ENCODE measurements at regions not wholly inside any gene's neighbourhood (a gene's known extent, or its start where the extent isn't known, plus 50 kb on each side); places are given as distances from the start of the nearest gene placed in this dataset.

DNA sequence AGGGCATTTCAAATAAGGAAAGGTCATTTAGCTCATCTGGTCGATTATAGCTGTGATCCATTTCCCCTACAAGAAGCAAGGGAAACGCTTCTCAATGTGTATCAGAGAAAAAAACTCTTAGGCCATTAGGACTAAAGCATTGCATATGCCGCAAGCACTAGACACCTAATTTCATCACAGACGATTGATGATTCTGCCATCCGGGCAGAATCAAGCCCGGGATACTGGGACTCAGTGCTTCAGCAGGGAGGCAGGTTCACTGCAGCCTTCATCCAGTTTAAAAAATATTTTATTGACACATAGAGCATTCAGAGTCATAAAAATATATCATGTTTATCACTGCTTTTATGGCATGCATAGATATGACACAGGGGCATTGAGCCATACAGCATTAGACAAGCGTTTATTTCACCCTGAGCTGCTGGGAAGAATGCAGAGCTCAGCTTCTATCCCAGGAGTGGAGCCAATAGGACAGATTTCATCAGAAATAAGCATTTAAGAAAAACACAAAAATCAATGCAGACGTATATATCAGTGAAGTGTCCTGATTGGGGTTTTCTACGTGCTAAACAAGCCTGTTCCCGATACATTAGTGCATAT is 806.9 kb downstream of the GALC start:
- TF ChIP-seq, protein P1, sequence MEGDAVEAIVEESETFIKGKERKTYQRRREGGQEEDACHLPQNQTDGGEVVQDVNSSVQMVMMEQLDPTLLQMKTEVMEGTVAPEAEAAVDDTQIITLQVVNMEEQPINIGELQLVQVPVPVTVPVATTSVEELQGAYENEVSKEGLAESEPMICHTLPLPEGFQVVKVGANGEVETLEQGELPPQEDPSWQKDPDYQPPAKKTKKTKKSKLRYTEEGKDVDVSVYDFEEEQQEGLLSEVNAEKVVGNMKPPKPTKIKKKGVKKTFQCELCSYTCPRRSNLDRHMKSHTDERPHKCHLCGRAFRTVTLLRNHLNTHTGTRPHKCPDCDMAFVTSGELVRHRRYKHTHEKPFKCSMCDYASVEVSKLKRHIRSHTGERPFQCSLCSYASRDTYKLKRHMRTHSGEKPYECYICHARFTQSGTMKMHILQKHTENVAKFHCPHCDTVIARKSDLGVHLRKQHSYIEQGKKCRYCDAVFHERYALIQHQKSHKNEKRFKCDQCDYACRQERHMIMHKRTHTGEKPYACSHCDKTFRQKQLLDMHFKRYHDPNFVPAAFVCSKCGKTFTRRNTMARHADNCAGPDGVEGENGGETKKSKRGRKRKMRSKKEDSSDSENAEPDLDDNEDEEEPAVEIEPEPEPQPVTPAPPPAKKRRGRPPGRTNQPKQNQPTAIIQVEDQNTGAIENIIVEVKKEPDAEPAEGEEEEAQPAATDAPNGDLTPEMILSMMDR (conservative IDR thresholded peaks at IDR 0.05), result no peak
- TF ChIP-seq ZFX (IDR thresholded peaks at IDR 0.05), result no peak
- H3K27ac ChIP-seq, result no peak overlapping the region

DNA sequence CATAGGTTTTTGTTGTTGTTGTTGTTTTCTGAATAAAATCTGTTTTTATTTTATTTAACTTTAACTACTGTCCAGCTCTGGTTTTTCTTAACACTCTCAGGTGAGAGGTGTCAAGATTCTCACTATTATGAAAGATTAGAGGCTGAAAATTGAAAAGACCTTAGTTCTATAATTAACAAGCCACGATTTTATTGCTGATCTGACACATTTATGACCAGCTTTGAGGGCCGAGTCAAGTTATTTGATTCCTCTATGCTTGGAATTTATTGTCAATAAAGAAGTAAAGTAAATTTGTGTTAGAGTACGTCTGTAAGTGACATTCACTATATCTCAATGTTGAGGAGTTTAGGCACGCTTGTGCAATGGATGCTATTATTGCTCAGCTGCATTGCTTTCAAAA is 808.8 kb downstream of the GALC start:
- TF ChIP-seq, protein P1 (conservative IDR thresholded peaks at IDR 0.05), result no peak
- TF ChIP-seq ZFX (IDR thresholded peaks at IDR 0.05), result no peak
- no peak overlapping the region for H3K27ac ChIP-seq

DNA sequence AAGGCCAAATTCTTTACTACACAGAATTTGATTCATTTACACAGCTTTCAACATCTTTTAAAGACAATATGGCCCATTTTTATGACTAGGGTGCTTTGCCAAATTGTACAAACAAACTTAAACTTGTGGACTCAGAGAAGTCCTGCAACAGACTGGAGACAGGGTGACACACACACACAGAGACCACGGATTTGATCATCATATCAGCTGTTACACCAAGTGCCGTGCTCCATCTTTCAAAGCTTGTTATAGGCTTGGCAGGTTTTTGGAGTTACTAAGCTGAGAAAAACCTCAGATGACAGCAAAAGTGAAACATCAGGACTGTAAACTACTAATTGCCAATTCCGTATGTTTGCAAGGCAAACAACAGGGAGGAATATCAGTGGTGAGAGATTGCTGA is 811.7 kb downstream of the GALC start:
- no peak overlapping the region for H3K27ac ChIP-seq
- TF ChIP-seq ZFX (IDR thresholded peaks at IDR 0.05), result no peak
- TF ChIP-seq, protein P1 (conservative IDR thresholded peaks at IDR 0.05), result no peak

DNA sequence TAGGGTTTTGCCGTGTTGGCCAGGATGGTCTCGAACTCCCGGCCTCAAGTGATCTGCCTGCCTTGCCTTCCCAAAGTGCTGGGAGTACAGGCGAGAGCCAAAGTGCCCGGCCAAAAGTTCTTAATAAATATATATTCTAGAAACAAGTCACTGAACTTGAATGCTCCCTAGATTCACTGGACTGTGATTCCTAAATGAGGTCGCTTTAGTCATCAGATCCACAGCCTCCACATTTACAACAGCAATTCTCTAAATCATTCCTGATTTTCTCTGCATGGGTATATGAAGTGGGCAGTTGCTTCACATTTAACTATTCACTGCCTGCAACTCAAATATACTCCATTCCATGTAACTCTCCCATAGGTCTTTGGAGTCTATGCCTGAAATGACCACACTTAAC is 813.0 kb downstream of the GALC start:
- no peak overlapping the region for H3K27ac ChIP-seq

DNA sequence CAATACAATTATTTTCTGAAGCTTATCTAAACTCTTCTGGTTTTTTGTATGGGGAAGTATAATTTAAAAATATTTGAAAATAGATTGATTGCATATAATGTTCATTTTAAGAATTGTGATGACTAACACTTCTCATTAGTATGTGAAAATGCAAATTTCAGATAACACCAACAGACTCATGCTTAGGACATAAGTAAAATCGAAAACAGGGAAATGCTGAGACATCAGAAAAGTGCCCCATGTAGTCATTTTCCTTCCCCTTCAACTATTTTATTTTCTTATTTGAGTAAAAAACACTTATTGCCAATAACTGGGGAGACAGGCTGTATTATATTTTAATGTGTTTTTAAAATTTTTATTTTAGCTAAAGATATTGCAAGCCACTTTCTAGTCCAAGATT is 814.7 kb downstream of the GALC start:
- no peak overlapping the region for H3K27ac ChIP-seq
- no peak for TF ChIP-seq ZFX (IDR thresholded peaks at IDR 0.05)
- TF ChIP-seq, protein P1 (conservative IDR thresholded peaks at IDR 0.05), result no peak

More for the DNA sequence above, 813.0 kb downstream of the GALC start:
- TF ChIP-seq, protein P1 (conservative IDR thresholded peaks at IDR 0.05), result no peak
- TF ChIP-seq ZFX (IDR thresholded peaks at IDR 0.05), result no peak

DNA sequence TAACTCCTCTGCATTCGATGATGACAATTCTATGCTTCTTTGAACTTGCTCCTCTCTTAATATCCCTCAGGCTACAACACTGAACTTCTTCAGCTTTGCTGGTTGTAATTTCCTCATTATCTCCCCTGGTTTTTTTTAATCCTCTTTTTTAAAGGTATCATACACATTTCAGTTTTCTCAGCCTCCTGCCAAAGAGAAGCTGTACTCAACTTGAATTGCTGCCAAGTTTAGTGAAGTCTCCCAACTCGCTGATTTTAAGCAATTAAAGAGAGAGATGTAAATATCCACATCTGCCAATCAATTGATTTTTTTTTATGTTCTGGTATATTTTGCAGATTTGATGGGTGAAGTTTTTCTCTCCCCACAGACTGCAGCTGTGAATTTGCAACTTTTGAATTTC is 817.8 kb downstream of the GALC start:
- no peak for TF ChIP-seq ZFX (IDR thresholded peaks at IDR 0.05)
- TF ChIP-seq, protein P1 (conservative IDR thresholded peaks at IDR 0.05), result no peak
- H3K27ac ChIP-seq, result no peak overlapping the region

DNA sequence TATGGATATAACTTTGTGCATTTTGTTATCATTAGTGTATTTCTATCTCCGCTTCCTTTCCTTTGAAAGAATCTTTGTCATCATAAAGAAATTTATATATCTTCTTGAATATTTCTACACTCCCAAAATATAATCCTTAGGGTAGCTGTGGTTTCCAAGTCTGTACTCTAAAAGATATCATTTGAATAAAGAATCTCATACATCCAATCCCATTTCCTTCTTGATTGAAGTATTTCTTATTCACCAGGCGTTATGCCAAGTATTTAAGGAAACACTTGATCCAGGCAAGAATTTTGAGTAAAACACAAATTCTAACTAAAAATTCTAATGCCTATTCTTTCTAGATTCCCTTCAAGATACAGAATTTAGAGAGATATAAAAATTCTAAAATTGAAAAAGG is 821.8 kb downstream of the GALC start:
- H3K27ac ChIP-seq, result no peak overlapping the region

More for the DNA sequence above, 821.8 kb downstream of the GALC start:
- TF ChIP-seq, protein P1 (conservative IDR thresholded peaks at IDR 0.05), result no peak
- TF ChIP-seq ZFX (IDR thresholded peaks at IDR 0.05), result no peak

Measured in C4-2B (cell line).